HG02571 (cell line): ENCODE measurements at regions not wholly inside any gene's neighbourhood (a gene's known extent, or its start where the extent isn't known, plus 50 kb on each side); places are given as distances from the start of the nearest gene placed in this dataset.
"Not testable (repeated sequence)": the region's sequence is repeated elsewhere in the genome, so short reads cannot be mapped to it uniquely, and the experiment has no call there.

Source experiments
- ATAC-seq: cut with Tn5 transposase; IDR thresholded peaks from one replicate; pipeline ENCODE4 v1.9.1; 2021; ENCODE audit warnings: mild to moderate bottlenecking, moderate library complexity; ENCODE audit not compliant: unreplicated experiment

DNA sequence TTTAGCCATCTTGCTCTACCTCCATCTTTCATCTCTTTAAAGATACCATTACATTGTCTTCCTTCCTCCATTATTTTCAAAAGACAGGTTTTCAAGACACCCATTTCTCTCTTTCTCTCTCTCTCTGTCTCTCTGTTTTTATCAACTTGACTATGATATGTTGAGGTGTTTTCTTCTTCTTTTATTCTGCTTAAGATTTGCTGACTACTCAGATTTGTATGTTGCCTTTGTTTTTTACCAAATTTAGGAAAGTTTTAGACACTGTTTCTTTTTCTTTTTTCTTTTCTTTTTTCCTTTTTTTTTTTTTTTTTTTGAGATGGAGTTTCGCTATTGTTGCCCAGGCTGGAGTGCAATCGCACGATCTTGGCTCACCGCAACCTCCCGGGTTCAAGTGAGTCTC lies 647.5 kb upstream of the VRK2 start:
- no peak for ATAC-seq

DNA sequence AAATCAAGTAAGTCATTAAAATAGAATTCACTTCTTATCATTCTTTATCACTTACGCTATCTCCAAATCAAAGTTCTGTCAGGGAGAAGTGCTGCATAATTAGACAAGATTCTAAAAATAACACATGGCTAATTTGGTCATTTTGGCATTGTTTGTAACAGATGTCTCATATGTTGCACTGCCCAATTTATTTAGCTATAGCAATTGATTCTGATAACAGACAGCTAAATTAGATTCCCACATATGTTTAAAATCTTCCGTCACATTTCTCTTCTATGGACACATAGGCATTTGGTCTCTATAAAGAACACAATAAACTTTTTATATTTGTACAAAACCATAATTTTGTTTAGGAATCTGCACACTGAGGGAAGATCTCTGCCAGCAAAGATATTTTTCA lies 644.5 kb upstream of the VRK2 start:
- ATAC-seq, result no peak

DNA sequence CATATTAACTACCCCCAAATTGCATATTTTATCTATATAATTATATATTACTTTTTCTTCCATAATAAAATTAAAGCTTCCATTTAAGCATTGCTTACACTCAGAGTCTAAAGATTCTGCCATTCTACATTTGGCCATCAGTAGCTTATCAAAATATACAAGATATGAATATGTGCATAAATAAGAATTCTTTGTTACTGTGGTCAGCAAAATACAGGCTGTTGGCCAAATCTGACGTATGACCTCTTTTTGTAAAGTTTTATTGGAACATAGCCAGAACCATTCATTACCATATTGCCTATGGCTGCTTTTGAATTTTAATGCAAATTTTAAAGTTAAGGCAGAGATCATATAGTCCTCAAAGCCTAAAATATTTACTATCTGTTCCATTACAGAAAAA lies 643.9 kb upstream of the VRK2 start:
- ATAC-seq, result no peak

DNA sequence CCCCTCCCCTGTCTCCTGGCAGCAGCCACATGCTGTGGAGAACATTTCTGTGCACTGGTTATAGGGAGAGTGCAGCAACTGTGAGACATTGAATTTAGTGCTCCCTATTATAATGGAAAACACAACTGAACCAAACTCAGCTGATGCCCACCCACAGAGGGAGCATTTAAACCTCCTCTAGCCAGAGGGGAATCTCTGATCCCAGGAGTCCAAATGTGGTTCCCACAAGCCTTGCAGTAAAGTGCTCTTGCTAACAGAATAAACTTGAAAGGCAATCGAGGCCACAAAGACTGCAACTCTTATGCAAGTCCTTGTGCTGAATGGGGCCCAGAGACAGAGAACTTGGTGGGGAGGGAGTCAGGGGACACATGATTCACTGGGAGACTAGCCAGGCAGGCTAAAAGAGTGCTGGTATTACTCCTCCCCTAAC lies 638.8 kb upstream of the VRK2 start:
- ATAC-seq, result no peak

DNA sequence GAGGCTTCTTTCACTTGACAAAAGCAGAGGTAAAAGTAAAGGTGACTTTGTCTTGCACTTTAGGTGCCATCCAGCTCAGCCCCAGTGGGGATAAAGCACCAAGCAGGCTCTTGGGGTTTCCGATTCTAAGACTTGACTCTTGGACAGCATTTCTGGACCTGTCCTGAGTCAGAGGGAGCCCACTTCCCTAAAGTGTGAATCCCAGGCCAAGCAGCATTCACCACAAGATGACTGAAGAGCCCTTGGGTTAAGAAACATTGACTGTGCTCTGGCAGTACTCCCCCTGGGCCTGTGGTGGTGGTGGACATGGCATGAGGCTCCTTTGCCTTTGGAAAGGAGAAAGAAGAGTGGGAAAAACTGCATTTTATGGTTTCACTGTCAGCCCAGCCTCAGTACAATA lies 638.0 kb upstream of the VRK2 start:
- no peak for ATAC-seq

DNA sequence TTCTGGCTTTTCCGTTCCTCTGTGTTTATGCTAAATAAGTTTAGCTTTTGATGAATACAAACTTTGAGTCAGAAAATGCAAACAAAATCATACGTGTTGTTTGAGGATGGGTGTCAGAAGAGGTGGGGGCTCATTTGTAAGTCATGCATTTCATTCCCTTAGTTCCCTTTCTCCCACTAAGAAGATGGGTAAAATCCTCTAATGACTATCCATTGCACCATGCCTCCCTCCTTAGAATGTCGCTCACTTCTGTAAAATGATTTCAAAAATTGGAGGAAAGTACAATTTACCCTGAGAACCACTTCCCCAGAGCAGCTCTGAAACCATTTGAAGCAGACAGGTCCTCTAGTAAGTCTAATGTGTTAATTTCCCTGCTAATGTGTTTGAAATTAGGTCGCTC lies 629.6 kb upstream of the VRK2 start:
- ATAC-seq, result no peak

DNA sequence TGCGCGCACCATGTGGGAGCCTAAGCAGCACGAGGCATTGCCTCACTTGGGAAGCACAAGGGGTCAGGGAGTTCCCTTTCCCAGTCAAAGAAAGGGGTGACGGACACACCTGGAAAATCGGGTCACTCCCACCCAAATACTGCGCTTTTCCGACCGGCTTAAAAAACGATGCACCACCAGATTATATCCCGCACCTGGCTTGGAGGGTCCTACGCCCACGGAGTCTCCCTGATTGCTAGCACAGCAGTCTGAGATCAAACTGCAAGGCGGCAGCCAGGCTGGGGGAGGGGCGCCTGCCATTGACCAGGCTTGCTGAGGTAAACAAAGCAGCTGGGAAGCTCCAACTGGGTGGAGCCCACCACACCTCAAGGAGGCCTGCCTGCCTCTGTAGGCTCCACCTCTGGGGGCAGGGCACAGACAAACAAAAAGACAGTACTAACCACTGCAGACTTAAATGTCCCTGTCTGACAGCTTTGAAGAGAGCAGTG lies 627.7 kb upstream of the VRK2 start:
- not testable (repeated sequence) for ATAC-seq

DNA sequence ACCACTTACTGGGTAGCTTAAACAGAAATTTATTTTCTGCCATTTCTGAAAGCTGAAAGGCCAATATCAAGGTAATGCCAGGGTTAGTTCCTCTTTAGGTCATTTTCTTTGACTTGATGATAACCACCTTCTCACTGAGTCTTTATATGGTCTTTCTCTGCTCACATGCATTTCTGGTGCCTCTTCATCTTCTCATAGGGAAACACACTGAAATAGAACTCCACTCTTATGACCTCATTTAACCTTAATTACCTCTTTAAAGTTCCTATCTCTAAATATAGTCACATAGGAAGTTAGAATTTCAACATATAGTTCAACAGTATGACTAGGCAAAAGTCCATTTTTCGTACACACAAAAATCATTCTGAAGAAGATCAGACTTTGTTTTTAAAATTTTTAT lies 616.8 kb upstream of the VRK2 start:
- no peak for ATAC-seq

DNA sequence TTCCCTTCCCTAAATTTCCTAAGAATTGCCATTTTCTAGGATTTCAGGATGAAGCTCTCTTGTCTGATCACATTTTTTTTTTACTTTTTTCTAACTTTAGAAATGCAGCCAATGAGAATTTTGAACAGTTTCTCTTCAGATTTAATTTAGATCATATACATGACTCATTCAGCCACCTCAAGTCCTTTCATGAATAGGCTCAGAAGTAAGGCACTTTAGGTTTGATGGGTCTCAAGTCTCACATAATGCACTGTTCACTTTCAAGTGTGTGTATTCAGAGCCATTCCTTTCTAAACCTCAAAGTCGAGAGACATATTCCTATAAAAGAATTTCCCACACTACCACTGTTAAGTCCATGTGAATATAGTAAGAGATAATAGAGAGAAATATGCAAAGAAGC lies 614.1 kb upstream of the VRK2 start:
- ATAC-seq, result no peak

DNA sequence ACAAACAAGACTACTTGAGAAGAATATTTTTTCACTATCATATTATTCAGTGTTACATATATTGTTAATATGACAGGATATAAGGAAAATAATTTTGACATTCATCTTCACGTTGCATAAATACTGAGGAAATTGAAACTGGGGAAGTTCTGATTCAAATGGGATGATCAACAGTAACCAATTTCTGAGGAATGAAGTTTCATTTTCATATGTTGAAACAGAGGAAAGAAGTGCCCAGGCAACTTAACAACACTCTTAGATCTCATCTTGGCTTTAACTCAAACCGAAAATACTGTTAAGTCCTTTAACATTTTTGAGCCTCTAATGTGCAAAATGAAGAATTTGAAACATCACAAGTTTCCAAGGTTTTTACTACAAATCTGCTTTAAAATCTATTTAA lies 612.2 kb upstream of the VRK2 start:
- no peak for ATAC-seq

DNA sequence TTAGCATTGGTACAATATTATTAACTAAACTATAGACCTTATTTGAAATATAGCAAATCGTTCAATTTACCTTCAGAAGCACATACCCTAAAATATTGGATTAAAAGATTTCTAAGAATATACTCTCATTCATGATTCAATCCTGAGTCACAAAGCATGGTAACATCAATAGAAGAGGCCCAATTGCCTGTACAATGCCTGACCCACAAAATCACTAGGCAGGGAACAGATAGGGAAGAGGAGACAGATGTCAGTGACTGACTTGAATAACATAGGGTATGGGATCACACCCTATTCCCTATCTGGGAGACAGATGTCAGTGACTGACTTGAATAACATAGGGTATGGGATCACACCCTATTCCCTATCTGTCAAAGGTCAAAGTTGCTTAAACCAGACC lies 611.6 kb upstream of the VRK2 start:
- ATAC-seq, result no peak

DNA sequence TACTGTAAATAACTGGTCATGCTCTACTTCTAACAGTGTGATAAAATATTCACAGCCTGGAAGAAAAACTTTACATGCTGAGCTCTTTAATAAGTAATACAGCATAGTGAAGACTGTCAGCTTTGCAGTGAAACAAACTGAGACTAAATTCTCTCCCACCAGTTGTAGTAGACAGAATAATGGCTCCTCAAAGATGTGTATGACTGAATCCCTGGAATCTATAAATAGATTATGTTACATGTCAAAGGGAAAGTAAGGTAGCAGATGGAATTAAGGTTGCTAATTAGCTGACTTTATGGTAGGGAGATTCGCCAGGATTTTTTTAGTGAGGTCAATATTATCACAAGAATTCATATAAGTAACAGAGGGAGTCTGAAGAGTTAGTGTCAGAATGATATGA lies 609.5 kb upstream of the VRK2 start:
- no peak for ATAC-seq

DNA sequence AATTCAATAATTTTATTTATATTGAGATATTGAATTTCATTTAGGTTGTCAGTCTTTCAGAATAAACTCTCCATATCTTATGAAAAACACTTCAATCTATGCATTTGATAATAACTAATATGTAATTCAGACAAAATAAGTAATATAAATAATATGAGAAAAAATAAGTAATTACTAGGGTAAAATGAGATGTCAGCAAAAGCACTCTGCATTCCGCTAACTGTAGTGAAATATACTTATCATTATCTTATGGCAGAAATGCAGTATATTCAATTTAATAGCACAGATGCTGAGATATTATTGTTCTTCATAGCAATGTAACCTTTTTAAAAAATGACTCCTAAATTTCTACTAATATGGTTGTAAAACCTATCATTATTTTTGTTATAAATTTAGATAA lies 606.2 kb upstream of the VRK2 start:
- ATAC-seq, result no peak

DNA sequence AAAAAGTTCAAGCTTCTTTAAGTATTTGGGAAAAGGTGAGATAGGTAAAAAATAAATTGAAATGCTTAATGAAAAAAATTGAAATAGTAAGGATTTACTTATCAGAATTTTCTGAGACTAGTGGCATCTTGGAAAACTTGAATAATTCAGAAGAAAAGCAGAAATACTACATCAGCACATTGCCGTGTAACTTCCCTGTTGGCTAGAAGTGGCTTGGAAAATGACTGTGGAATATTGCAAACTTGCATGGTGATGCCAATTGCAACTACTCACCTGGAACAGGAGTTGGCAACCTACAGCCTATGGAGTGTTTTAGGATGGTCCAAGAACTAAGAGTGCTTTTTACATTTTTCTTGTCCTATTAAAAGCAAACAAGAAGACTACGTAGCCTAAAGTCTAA lies 603.5 kb upstream of the VRK2 start:
- ATAC-seq, result no peak

DNA sequence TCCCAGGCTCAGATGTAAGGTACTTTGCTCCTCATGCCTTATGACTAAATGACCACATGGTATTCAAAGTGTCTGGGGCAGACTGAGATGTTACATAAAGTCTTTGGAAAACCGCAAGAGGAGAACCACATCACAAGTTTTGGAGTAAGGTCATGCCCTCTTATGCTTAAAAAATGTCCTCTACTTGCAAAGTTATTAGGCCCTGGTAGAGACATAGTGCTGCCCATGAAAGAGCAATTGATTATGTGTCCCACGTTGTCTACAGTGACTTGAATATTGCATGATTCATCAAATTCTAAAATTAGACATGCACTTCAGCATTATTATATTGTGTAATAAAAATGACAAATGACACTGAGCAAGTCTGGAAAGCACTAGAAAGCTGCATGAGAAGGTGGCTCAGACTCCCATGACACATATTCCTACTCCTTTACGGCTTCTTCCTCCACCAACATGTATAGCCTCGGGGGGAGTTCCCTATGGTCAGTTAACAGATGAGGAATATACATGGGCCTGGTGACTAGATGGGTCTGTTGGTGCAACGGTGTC lies 602.6 kb upstream of the VRK2 start:
- no peak for ATAC-seq

DNA sequence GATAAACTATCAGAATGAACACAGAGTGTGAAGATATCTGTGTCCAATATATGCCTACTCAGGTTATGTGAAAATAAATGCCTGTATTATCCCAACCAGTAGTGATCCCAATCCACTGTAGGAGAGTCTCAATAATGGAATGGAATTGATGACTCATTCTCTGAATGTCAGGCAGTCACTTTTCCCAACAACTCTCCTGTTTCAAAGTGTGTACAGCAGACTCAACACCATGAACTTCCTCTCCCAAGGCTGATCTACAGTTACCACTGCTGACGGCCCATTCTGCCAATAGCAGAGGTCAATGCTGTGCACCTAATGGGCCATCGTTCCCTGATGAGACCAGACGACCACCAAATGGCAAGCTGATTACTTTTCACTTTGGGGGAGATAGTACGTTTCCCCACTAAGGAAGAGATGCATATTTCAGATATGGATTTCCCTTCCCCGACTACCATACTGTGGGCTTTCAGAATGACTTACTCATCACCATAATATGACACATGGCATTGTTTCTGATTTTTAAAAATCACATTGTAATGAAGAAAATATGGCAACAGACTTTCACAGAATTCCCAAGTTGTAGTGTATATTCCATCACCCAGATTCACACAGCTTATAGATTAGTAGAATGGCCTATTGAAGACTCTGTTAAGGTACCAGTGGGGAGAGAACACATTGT lies 601.7 kb upstream of the VRK2 start:
- no peak for ATAC-seq

DNA sequence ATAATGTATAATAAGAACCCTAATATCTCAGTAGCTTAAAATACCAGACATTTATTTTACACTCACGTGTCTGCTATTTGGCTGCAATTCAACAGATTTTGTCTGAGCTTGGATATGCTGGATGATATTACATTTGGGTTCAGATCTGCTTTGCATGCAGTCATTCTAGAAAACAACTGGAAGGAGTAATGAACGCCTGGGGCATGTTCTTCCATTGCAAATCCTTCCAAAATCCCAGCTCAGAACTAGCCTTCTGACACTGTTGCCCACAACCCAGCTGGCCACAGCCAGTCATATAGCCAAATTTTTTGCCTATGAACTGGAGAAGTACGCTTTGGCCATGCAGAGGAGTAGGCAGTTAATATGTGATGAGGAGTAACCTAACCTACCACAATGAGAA lies 597.8 kb upstream of the VRK2 start:
- no peak for ATAC-seq

DNA sequence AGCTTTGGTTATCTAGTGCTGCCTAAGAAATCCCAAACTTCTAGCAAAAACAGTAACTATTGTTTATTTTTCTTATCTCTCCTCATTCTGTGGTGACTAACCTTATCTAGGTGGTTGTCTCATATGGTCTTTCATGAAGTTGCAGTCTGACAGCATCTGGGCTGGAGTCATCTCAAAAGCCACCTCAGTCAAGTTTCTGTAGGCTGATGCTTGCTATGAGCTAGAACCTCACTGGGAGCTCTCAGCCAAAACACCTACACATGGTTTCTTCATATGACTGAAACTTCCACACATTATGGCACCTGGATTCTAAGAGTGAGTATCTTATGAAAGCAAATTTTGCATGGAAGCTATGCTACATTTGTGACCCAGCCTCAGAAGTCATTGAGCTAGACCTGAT lies 596.4 kb upstream of the VRK2 start:
- peak; percentile 92 for ATAC-seq

DNA sequence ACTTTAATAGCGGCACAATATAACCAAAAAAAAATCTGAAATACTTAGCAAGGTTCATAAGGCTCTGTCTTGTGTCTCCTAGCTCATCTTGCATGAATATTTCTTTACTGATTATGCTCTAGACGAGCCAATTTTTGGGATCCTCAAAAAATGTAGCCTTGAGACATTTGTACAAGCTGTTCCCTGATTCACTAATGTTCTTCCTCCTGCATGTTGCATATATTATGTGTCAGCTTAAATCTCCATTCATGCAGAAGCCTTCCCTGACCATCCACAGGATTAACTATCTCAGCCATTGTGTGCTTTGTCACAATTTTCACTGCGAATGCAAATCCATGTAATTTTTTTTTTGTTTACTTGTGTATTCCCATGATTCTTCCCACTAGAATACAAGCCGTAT lies 594.0 kb upstream of the VRK2 start:
- no peak for ATAC-seq

DNA sequence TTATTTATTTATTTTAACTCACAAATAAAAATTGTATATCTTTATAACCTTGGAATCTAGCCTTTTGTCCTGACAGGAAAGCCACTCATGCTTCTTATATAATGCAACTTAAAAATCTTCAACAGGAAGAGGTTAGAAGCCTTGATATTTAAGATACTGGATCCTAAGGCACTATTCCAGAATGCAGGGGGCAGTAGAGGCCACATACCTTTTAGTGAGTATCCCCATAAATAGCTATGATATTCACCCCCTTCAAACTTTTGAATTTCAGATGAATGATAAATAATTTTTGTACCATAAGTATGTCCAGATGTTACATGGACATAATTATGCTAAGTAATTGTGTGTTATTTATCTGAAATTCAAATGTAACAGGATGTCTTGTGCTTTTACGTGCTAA lies 592.7 kb upstream of the VRK2 start:
- ATAC-seq, result no peak

DNA sequence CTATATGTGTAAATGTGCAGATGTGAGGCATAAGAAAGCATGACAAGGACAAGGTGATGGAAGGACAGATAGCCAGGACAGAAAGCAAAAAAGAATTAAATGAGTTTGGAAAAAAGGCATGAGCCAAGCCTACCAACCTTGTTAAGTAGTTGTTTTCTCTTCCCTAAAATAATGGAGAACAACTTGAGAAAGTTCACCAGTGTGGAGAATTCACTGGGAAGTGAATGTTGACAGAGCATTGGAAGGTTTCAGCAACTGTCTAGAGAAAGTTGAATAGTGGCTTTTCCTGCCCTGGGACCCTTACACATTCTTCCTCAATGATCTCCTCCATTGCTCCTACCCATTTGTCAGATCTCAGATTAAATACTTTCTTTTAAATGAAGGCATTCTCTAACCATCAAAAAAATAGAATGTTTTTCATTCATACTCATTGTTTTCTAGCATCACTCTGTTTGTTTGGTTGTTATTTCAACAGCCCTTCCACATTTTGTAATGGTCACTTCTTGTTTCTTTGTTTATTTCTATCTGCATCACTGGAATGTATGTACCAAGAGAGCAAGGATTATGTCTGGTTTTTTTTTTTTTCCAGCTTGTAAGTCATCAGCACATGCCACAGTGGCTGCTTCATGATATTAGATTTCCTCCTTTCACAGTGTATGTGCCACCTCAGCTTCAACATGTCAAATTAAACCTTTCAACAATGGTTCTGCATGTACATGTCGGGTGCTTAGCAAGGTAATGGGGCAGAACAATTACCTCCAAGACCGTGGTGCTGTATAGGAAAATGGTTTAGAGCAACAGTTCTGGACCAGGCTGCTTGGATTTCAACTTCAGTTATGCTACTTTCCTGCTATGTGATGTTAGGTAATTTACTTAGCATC lies 586.0 kb upstream of the VRK2 start:
- no peak for ATAC-seq

DNA sequence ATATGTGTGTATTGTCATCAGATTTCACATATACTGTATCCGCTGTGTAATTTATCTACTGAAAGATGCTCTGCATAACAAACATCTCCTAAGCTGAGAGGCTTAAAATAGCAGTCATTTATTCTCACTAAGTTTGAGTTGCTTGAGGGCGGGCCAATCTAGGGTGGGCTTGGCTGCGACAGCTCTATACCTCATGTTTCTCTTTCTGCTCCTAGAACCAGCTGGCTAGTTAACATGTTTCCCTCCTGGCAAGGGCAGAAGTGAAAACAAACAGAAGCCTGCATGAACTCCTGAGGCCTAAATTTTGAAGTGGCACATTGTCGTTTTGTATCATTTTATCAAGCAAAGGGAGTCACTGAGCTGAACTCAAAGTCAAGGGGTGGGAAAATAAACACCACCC lies 585.0 kb upstream of the VRK2 start:
- ATAC-seq, result no peak
